HG02610 (cell line): ENCODE measurements at regions not wholly inside any gene's neighbourhood (a gene's known extent, or its start where the extent isn't known, plus 50 kb on each side); places are given as distances from the start of the nearest gene placed in this dataset.

Source experiments
- ATAC-seq: cut with Tn5 transposase; IDR thresholded peaks from one replicate; pipeline ENCODE4 v1.9.1; 2021; ENCODE audit warnings: mild to moderate bottlenecking, moderate library complexity; ENCODE audit not compliant: unreplicated experiment

GRCh38 chr21:16071761-16072160, 342.0 kb downstream of the USP25 start:
- ATAC-seq, result no peak

- no peak for ATAC-seq
Observed at GRCh38 chr21:16072221-16072620, 342.4 kb downstream of the USP25 start.

GRCh38 chr21:16072737-16073136, 343.0 kb downstream of the USP25 start:
- ATAC-seq, result no peak

GRCh38 chr21:16073586-16073985, 343.8 kb downstream of the USP25 start:
- ATAC-seq, result no peak

- ATAC-seq, result no peak
Observed at GRCh38 chr21:16074950-16075489, 345.2 kb downstream of the USP25 start.

GRCh38 chr21:16075649-16076282, 346.0 kb downstream of the USP25 start:
- no peak for ATAC-seq

- no peak for ATAC-seq
Observed at GRCh38 chr21:16076465-16076864, 346.7 kb downstream of the USP25 start.

- ATAC-seq, result no peak
Observed at GRCh38 chr21:16078382-16078781, 348.6 kb downstream of the USP25 start.

GRCh38 chr21:16079830-16080229, 350.0 kb downstream of the USP25 start:
- no peak for ATAC-seq

- ATAC-seq, result no peak
Observed at GRCh38 chr21:16081304-16081703, 351.5 kb downstream of the USP25 start.

- ATAC-seq, result no peak
Observed at GRCh38 chr21:16082038-16082816, 352.4 kb downstream of the USP25 start.

- ATAC-seq, result no peak
Observed at GRCh38 chr21:16084776-16085364, 355.1 kb downstream of the USP25 start.

- no peak for ATAC-seq
Observed at GRCh38 chr21:16085421-16085820, 355.6 kb downstream of the USP25 start.

GRCh38 chr21:16086121-16086520, 356.3 kb downstream of the USP25 start:
- ATAC-seq, result no peak

GRCh38 chr21:16086936-16087335, 357.2 kb downstream of the USP25 start:
- ATAC-seq, result no peak

GRCh38 chr21:16087523-16087922, 357.7 kb downstream of the USP25 start:
- no peak for ATAC-seq

- no peak for ATAC-seq
Observed at GRCh38 chr21:16088056-16088455, 358.3 kb downstream of the USP25 start.

GRCh38 chr21:16095005-16095404, 365.2 kb downstream of the USP25 start:
- no peak for ATAC-seq

GRCh38 chr21:16096988-16097387, 367.2 kb downstream of the USP25 start:
- no peak for ATAC-seq

GRCh38 chr21:16102113-16102512, 372.3 kb downstream of the USP25 start:
- no peak for ATAC-seq

GRCh38 chr21:16108561-16109075, 378.8 kb downstream of the USP25 start:
- ATAC-seq, result no peak
